ENCODE measurements at regions not wholly inside any gene's neighbourhood (a gene's known extent, or its start where the extent isn't known, plus 50 kb on each side); places are given as distances from the start of the nearest gene placed in this dataset.

DNA sequence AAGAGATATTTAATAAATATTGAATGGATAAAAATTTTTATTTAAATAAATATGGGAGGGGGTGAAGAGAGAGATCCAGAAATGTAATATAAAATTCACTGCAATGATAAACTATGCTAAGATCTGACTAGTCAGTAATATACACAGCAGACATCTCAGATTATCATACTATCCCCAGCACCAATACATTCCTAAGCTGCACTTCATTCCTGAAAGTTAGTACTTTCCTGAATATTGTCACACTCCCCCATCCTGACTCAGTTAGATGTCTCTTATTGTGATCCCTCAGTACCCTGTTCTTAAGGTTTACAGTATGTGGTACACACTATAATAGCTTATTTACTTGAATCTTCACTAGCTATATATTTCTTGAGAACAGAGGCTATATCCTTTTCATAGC is 88.3 kb upstream of the KCNQ5 start:
- H4K20me1 ChIP-seq (ENCODE audit: insufficient read depth, low read length), result no peaks in the 10 kb centered on the region
- intact Hi-C loops (cut with micrococcal nuclease), result no loop called here
- no peak overlapping the region for H3K27ac Mint-ChIP-seq
- no peaks in the 10 kb centered on the region for H3K79me2 ChIP-seq (ENCODE audit: insufficient read depth, low read length)
- peaks cover 0 to 2% of the 10 kb centered on the region in 2 donors for H3K27me3 ChIP-seq (ENCODE audit: control insufficient read depth in 2 of 2, insufficient read depth in 2 of 2, low read length in 2 of 2)
- H3K27ac ChIP-seq (ENCODE audit: low read depth in 1 of 2, low read length in 2 of 2), result no peak overlapping the region
- H3K9ac ChIP-seq (ENCODE audit: insufficient read depth, low read length, poor library complexity, severe bottlenecking), result no peak overlapping the region
- no peak for DNase-seq
- H3K4me3 ChIP-seq (replicated peaks in 1 of 3; ENCODE audit: low read depth in 2 of 3, low read length in 3 of 3), result no peak overlapping the region
- TF ChIP-seq, protein P1, sequence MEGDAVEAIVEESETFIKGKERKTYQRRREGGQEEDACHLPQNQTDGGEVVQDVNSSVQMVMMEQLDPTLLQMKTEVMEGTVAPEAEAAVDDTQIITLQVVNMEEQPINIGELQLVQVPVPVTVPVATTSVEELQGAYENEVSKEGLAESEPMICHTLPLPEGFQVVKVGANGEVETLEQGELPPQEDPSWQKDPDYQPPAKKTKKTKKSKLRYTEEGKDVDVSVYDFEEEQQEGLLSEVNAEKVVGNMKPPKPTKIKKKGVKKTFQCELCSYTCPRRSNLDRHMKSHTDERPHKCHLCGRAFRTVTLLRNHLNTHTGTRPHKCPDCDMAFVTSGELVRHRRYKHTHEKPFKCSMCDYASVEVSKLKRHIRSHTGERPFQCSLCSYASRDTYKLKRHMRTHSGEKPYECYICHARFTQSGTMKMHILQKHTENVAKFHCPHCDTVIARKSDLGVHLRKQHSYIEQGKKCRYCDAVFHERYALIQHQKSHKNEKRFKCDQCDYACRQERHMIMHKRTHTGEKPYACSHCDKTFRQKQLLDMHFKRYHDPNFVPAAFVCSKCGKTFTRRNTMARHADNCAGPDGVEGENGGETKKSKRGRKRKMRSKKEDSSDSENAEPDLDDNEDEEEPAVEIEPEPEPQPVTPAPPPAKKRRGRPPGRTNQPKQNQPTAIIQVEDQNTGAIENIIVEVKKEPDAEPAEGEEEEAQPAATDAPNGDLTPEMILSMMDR (IDR thresholded peaks at IDR 0.05), result no peak
- H3K9me3 ChIP-seq (replicated peaks in 1 of 2; ENCODE audit: control insufficient read depth in 1 of 2, insufficient read depth in 1 of 2, low read length in 2 of 2), result no peaks in the 10 kb centered on the region
- H3K4me1 ChIP-seq (ENCODE audit: control insufficient read depth in 1 of 2, insufficient read depth in 2 of 2, low read length in 2 of 2), result no peaks in the 10 kb centered on the region
- H3K9me3 Mint-ChIP-seq, result peaks cover 0 to 3% (median 0%) of the 10 kb centered on the region in 7 donors
- no peak overlapping the region for H2AFZ ChIP-seq (ENCODE audit: insufficient read depth, low read depth, low read length, poor library complexity, severe bottlenecking)
- no peak overlapping the region for H3K4me3 Mint-ChIP-seq
- H3K4me2 ChIP-seq (replicated peaks; ENCODE audit: extremely low read depth, low read length, poor library complexity, severe bottlenecking), result no peak overlapping the region
- H3K36me3 ChIP-seq (replicated peaks in 1 of 2; ENCODE audit: control insufficient read depth in 1 of 2, insufficient read depth in 2 of 2, low read length in 2 of 2), result no peaks in the 10 kb centered on the region
- H3K36me3 Mint-ChIP-seq, result no peaks in the 10 kb centered on the region
- no peaks in the 10 kb centered on the region for H3K4me1 Mint-ChIP-seq
- H3K27me3 Mint-ChIP-seq (ENCODE audit: low read depth in 3 of 3), result peaks cover 0 to 15% (median 9%) of the 10 kb centered on the region in 3 donors

DNA sequence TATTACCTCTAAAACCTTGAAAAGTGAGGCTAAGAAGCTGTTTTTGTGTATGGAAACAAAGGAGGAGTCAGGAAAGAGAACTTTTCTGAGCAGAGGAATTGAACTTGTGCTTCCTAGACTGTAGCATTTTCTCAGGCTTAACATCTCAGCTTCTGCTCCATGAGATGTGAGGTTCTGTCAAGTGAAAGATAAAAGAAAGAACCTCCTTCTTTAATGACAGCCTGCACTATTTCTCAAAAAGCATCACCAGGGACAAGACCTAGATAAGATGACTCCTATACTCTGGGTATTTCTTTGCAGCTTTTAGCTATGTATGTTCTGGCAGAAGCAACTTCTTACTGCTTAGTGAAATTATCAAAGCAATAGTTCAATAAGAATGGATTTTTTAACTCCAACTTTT is 87.6 kb upstream of the KCNQ5 start:
- H3K4me1 Mint-ChIP-seq, result no peaks in the 10 kb centered on the region
- TF ChIP-seq, protein P1 (IDR thresholded peaks at IDR 0.05), result no peak
- intact Hi-C loops (cut with micrococcal nuclease), result no loop called here

More for the DNA sequence above, 87.6 kb upstream of the KCNQ5 start:
- Mint-ChIP-seq H3K36me3 (no peaks in the 10 kb centered on the region), H3K27ac (no peak overlapping the region), H3K4me3 (no peak overlapping the region), H3K27me3 (ENCODE audit: low read depth in 3 of 3) (peaks cover 0 to 15% (median 9%) of the 10 kb centered on the region in 3 donors), H3K9me3 (peaks cover 0 to 3% (median 0%) of the 10 kb centered on the region in 7 donors)
- H3K36me3 ChIP-seq (replicated peaks in 1 of 2; ENCODE audit: control insufficient read depth in 1 of 2, insufficient read depth in 2 of 2, low read length in 2 of 2), result no peaks in the 10 kb centered on the region
- no peaks in the 10 kb centered on the region for H3K9me3 ChIP-seq (replicated peaks in 1 of 2; ENCODE audit: control insufficient read depth in 1 of 2, insufficient read depth in 1 of 2, low read length in 2 of 2)
- DNase-seq, result no peak
- no peak overlapping the region for H3K27ac ChIP-seq (ENCODE audit: low read depth in 1 of 2, low read length in 2 of 2)
- peaks cover 0 to 2% of the 10 kb centered on the region in 2 donors for H3K27me3 ChIP-seq (ENCODE audit: control insufficient read depth in 2 of 2, insufficient read depth in 2 of 2, low read length in 2 of 2)
- H3K9ac ChIP-seq (ENCODE audit: insufficient read depth, low read length, poor library complexity, severe bottlenecking), result no peak overlapping the region
- H3K4me3 ChIP-seq (replicated peaks in 1 of 3; ENCODE audit: low read depth in 2 of 3, low read length in 3 of 3), result no peak overlapping the region
- no peaks in the 10 kb centered on the region for H4K20me1 ChIP-seq (ENCODE audit: insufficient read depth, low read length)
- no peaks in the 10 kb centered on the region for H3K4me1 ChIP-seq (ENCODE audit: control insufficient read depth in 1 of 2, insufficient read depth in 2 of 2, low read length in 2 of 2)
- no peak overlapping the region for H3K4me2 ChIP-seq (replicated peaks; ENCODE audit: extremely low read depth, low read length, poor library complexity, severe bottlenecking)
- H3K79me2 ChIP-seq (ENCODE audit: insufficient read depth, low read length), result no peaks in the 10 kb centered on the region
- H2AFZ ChIP-seq (ENCODE audit: insufficient read depth, low read depth, low read length, poor library complexity, severe bottlenecking), result no peak overlapping the region
